Keratinocyte (primary cell): ENCODE measurements at regions not wholly inside any gene's neighbourhood (a gene's known extent, or its start where the extent isn't known, plus 50 kb on each side); places are given as distances from the start of the nearest gene placed in this dataset.

ENCODE experiments used
- DNase-seq: peaks from one replicate; pipeline ENCODE4 v3.0.0-alpha.2; 2011; ENCODE audit warnings: low read depth, missing footprints, low spot score
- FAIRE-seq: peaks from 2 replicates; lab custom pipeline; 2011; peaks lifted over from hg19 to GRCh38; lab: Jason Lieb, UNC
- H2AFZ ChIP-seq: 2 replicates; pipeline ENCODE4 v1.6.0; 2012; ENCODE audit warnings: low read length, control low read depth, inconsistent platforms; ENCODE audit not compliant: control insufficient read depth
- H3K27ac ChIP-seq: 2 replicates; pipeline ENCODE4 v1.5.1; 2011; ENCODE audit warnings: low read length; ENCODE audit not compliant: control insufficient read depth, insufficient read depth
- H3K27me3 ChIP-seq: 3 replicates; pipeline ENCODE4 v1.6.0; 2011; ENCODE audit warnings: low read length; ENCODE audit not compliant: control insufficient read depth, insufficient read depth; ENCODE audit errors: extremely low read depth
- H3K36me3 ChIP-seq, 2 experiments: 2 replicates in 1 of 2; 3 replicates in 1 of 2; pipeline ENCODE4 v1.5.1; 2011; ENCODE audit warnings: low read length in 2 of 2, mild to moderate bottlenecking in 1 of 2; ENCODE audit not compliant: control insufficient read depth in 2 of 2, insufficient read depth in 2 of 2; ENCODE audit errors: extremely low read depth in 1 of 2
- H3K4me1 ChIP-seq: 3 replicates; pipeline ENCODE4 v1.5.1; 2011; ENCODE audit warnings: low read length; ENCODE audit not compliant: control insufficient read depth, insufficient read depth; ENCODE audit errors: extremely low read depth
- H3K4me2 ChIP-seq: 3 replicates; pipeline ENCODE4 v1.6.0; 2011; ENCODE audit warnings: low read depth, low read length; ENCODE audit not compliant: control insufficient read depth, insufficient read depth; ENCODE audit errors: extremely low read depth
- H3K4me3 ChIP-seq, 3 experiments: fragments of 200-600 bp in 1 of 3; sonication (generic) in 1 of 3; 2 replicates in 2 of 3; 3 replicates in 1 of 3; pipeline ENCODE4 v1.5.1; 2011 to 2016; ENCODE audit warnings: low read length in 3 of 3, mild to moderate bottlenecking in 3 of 3, control low read depth in 2 of 3, inconsistent platforms in 1 of 3, low read depth in 1 of 3, mixed read lengths in 1 of 3, mixed run types in 1 of 3, moderate library complexity in 1 of 3; ENCODE audit not compliant: control insufficient read depth in 2 of 3, insufficient read depth in 2 of 3; ENCODE audit errors: extremely low read depth in 1 of 3
- H3K79me2 ChIP-seq: 2 replicates; pipeline ENCODE4 v1.6.0; 2012; ENCODE audit warnings: low read length; ENCODE audit not compliant: control insufficient read depth, insufficient read depth
- H3K9ac ChIP-seq: 3 replicates; pipeline ENCODE4 v1.6.0; 2011; ENCODE audit warnings: low read length; ENCODE audit not compliant: control insufficient read depth, insufficient read depth; ENCODE audit errors: extremely low read depth
- H3K9me1 ChIP-seq: 3 replicates; pipeline ENCODE4 v1.6.0; 2011; ENCODE audit warnings: low read length; ENCODE audit not compliant: control insufficient read depth, insufficient read depth; ENCODE audit errors: extremely low read depth
- H3K9me3 ChIP-seq: 2 replicates; pipeline ENCODE4 v1.5.1; 2012; ENCODE audit warnings: low read depth, low read length; ENCODE audit not compliant: control insufficient read depth
- H4K20me1 ChIP-seq: 3 replicates; pipeline ENCODE4 v1.6.0; 2011; ENCODE audit warnings: low read length; ENCODE audit not compliant: control insufficient read depth, insufficient read depth; ENCODE audit errors: extremely low read depth
- EZH2 ChIP-seq: IDR thresholded peaks from one replicate; pipeline ENCODE4 v1.6.1; 2012; ENCODE audit warnings: inconsistent platforms, mild to moderate bottlenecking, low read length, moderate library complexity
- dilution Hi-C: fragments of 300-500 bp; cut with MboI; formaldehyde crosslinking; loops from one replicate; pipeline ENCODE4 v1.7.0; 2020; ENCODE audit warnings: low sequenced_read_pairs; ENCODE audit not compliant: extremely low pct_ligation_motif_present
- TF ChIP-seq, protein P1 (sequence below), 3 experiments: IDR thresholded peaks in 1 of 3; conservative IDR thresholded peaks in 1 of 3; optimal IDR thresholded peaks in 1 of 3; 2 replicates in 2 of 3; 3 replicates in 1 of 3; pipeline versions ENCODE3 to v1.5.1; 2011; ENCODE audit warnings: low read length in 3 of 3, mild to moderate bottlenecking in 3 of 3, moderate library complexity in 2 of 3, control low read depth in 1 of 3, inconsistent platforms in 1 of 3; ENCODE audit not compliant: insufficient read depth in 2 of 3; ENCODE audit errors: extremely low read depth in 1 of 3

DNA sequence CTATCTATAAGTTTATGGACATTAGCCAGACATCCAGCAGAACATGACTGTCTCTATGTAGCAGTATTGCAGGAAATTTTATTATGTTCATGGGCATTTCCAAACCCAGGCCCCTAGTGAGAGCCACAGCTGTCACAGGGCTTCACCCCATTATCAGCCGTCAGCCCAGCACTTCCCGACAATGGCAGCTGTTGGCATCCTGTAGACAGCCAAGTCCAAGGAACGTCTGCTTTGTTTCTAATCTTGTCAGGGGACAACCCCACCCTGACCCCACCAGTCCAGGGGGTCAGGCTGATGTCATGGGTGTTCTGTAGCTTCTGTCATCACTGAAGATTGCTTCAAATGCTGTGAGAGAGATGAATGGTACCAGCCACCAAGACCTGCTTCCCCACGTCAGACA, 565.3 kb upstream of the BRINP1 start:
- Histone ChIP-seq H3K4me3 (no peak overlapping the region), H3K4me2 (no peak overlapping the region)
- dilution Hi-C loops, result no loop called here

DNA sequence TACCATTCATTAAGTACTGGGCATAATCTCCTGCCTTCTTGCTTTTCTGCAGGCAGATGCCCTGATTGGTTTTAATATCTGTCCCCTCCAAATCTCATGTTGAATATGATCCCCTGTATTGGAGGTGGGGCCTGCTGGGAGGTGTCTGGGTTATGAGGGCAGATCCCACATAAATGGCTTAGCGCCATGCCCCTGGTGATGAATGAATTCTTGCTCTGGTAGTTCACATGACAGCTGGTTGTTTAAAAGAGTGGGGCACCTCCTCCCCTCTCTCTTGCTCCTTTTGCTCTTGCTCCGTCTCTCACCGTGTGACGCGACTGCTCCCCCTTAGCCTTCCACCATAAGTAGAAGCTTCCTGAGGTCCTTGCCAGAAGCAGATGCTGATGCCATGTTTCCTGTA, 564.0 kb upstream of the BRINP1 start:
- no peaks in the 10 kb centered on the region for H3K36me3 ChIP-seq
- H3K27me3 ChIP-seq, result no peaks in the 10 kb centered on the region
- no peaks in the 10 kb centered on the region for H4K20me1 ChIP-seq
- no peaks in the 10 kb centered on the region for H3K9me1 ChIP-seq
- H3K4me2 ChIP-seq, result no peak overlapping the region
- no peaks in the 10 kb centered on the region for H3K79me2 ChIP-seq
- TF ChIP-seq, protein P1, sequence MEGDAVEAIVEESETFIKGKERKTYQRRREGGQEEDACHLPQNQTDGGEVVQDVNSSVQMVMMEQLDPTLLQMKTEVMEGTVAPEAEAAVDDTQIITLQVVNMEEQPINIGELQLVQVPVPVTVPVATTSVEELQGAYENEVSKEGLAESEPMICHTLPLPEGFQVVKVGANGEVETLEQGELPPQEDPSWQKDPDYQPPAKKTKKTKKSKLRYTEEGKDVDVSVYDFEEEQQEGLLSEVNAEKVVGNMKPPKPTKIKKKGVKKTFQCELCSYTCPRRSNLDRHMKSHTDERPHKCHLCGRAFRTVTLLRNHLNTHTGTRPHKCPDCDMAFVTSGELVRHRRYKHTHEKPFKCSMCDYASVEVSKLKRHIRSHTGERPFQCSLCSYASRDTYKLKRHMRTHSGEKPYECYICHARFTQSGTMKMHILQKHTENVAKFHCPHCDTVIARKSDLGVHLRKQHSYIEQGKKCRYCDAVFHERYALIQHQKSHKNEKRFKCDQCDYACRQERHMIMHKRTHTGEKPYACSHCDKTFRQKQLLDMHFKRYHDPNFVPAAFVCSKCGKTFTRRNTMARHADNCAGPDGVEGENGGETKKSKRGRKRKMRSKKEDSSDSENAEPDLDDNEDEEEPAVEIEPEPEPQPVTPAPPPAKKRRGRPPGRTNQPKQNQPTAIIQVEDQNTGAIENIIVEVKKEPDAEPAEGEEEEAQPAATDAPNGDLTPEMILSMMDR (optimal IDR thresholded peaks at IDR 0.05 in 1 of 3, IDR thresholded peaks at IDR 0.05 in 1 of 3, conservative IDR thresholded peaks at IDR 0.05 in 1 of 3; ENCODE audit: extremely low read depth in 1 of 3, insufficient read depth in 2 of 3, low read length in 3 of 3), result no peak
- no peak for TF ChIP-seq EZH2
- no peaks in the 10 kb centered on the region for H3K9me3 ChIP-seq
- H3K4me1 ChIP-seq, result no peaks in the 10 kb centered on the region
- no peak overlapping the region for H3K9ac ChIP-seq
- no peak overlapping the region for H2AFZ ChIP-seq
- no peak for FAIRE-seq
- H3K27ac ChIP-seq, result no peak overlapping the region
- no peak for DNase-seq
- dilution Hi-C loops, result no loop called here
- H3K4me3 ChIP-seq, result no peak overlapping the region

More for the DNA sequence above, 565.3 kb upstream of the BRINP1 start:
- H3K27ac ChIP-seq, result no peak overlapping the region
- FAIRE-seq (no peak), DNase-seq (no peak)
- no peaks in the 10 kb centered on the region for H3K4me1 ChIP-seq
- no peak for TF ChIP-seq EZH2
- TF ChIP-seq, protein P1 (optimal IDR thresholded peaks at IDR 0.05 in 1 of 3, IDR thresholded peaks at IDR 0.05 in 1 of 3, conservative IDR thresholded peaks at IDR 0.05 in 1 of 3; ENCODE audit: extremely low read depth in 1 of 3, insufficient read depth in 2 of 3, low read length in 3 of 3), result no peak
- H4K20me1 ChIP-seq, result no peaks in the 10 kb centered on the region
- no peaks in the 10 kb centered on the region for H3K27me3 ChIP-seq
- no peak overlapping the region for H2AFZ ChIP-seq
- no peaks in the 10 kb centered on the region for H3K9me3 ChIP-seq
- H3K36me3 ChIP-seq, result no peaks in the 10 kb centered on the region
- H3K79me2 ChIP-seq, result no peaks in the 10 kb centered on the region
- H3K9ac ChIP-seq, result no peak overlapping the region
- no peaks in the 10 kb centered on the region for H3K9me1 ChIP-seq
